IMR-90 (cell line): ENCODE measurements at regions not wholly inside any gene's neighbourhood (a gene's known extent, or its start where the extent isn't known, plus 50 kb on each side); places are given as distances from the start of the nearest gene placed in this dataset.

Experiments used
- BHLHE40 ChIP-seq: fragments of 150-350 bp; IDR thresholded peaks from 2 replicates; pipeline ENCODE4 v1.6.1; 2016; ENCODE audit warnings: mild to moderate bottlenecking, low read depth, low read length
- CEBPB ChIP-seq: IDR thresholded peaks from 2 replicates; pipeline ENCODE4 v1.6.1; 2012; ENCODE audit warnings: low read depth, low read length, improper control_type of control experiment
- CHD1 ChIP-seq: IDR thresholded peaks from 2 replicates; pipeline ENCODE4 v1.6.1; 2012; ENCODE audit warnings: low read depth, low read length, improper control_type of control experiment
- FOS ChIP-seq: fragments of 150-350 bp; IDR thresholded peaks from 2 replicates; pipeline ENCODE4 v1.6.1; 2016; ENCODE audit warnings: low read depth, low read length
- MAFK ChIP-seq: IDR thresholded peaks from 2 replicates; pipeline ENCODE4 v1.6.1; 2012; ENCODE audit warnings: low read depth, low read length, improper control_type of control experiment
- MAZ ChIP-seq: IDR thresholded peaks from 2 replicates; pipeline ENCODE4 v1.6.1; 2012; ENCODE audit warnings: low read depth, mild to moderate bottlenecking, low read length, improper control_type of control experiment, moderate library complexity, borderline replicate concordance
- MXI1 ChIP-seq: IDR thresholded peaks from 2 replicates; pipeline ENCODE4 v1.6.1; 2012; ENCODE audit warnings: low read depth, mild to moderate bottlenecking, low read length, moderate library complexity, borderline replicate concordance
- NFE2L2 ChIP-seq: fragments of 150-350 bp; IDR thresholded peaks from 2 replicates; pipeline ENCODE4 v1.6.1; 2016; ENCODE audit warnings: low read depth, mild to moderate bottlenecking, low read length
- POLR2A ChIP-seq: IDR thresholded peaks from 2 replicates; pipeline ENCODE4 v1.6.1; 2012; ENCODE audit warnings: mild to moderate bottlenecking, low read depth, low read length
- RAD21 ChIP-seq: IDR thresholded peaks from 2 replicates; pipeline ENCODE4 v1.6.1; 2012; ENCODE audit warnings: low read length, improper control_type of control experiment
- TF ChIP-seq, protein P1 (sequence below): conservative IDR thresholded peaks from 2 replicates; pipeline ENCODE4 v1.5.1; 2012; ENCODE audit warnings: mild to moderate bottlenecking, low read depth, low read length, improper control_type of control experiment
- TF ChIP-seq, protein P2 (sequence below): fragments of 150-350 bp; IDR thresholded peaks from 2 replicates; pipeline ENCODE4 v1.6.1; 2017; ENCODE audit warnings: mild to moderate bottlenecking, antibody characterized with exemption, low read length, low read depth
- TF ChIP-seq, protein P3 (sequence below): fragments of 150-350 bp; IDR thresholded peaks from 2 replicates; pipeline ENCODE4 v1.6.1; 2016; ENCODE audit warnings: low read depth, mild to moderate bottlenecking, low read length, moderate library complexity, borderline replicate concordance

DNA sequence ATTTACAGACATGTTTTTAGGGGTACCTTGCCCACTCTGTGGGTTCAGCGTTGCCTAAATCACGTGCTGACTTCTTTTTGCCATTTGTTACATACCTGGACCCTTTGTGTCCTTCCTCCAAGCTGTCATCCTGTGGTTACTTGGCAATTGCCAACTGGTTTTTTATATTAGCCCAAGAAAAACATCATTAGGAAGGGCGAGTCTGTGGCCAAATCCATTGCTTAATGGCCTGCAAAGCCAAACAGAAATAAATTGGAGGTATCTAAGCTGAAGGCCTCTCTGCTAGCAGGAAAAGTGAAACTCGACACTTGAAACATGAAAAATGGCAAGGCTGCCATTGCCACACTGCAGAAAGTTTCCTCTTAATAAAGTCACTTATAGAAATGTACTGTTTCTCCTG is 190.4 kb downstream of the NUAK1 start:
- TF ChIP-seq, protein P1, sequence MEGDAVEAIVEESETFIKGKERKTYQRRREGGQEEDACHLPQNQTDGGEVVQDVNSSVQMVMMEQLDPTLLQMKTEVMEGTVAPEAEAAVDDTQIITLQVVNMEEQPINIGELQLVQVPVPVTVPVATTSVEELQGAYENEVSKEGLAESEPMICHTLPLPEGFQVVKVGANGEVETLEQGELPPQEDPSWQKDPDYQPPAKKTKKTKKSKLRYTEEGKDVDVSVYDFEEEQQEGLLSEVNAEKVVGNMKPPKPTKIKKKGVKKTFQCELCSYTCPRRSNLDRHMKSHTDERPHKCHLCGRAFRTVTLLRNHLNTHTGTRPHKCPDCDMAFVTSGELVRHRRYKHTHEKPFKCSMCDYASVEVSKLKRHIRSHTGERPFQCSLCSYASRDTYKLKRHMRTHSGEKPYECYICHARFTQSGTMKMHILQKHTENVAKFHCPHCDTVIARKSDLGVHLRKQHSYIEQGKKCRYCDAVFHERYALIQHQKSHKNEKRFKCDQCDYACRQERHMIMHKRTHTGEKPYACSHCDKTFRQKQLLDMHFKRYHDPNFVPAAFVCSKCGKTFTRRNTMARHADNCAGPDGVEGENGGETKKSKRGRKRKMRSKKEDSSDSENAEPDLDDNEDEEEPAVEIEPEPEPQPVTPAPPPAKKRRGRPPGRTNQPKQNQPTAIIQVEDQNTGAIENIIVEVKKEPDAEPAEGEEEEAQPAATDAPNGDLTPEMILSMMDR, result no peak
- TF ChIP-seq, protein P2, sequence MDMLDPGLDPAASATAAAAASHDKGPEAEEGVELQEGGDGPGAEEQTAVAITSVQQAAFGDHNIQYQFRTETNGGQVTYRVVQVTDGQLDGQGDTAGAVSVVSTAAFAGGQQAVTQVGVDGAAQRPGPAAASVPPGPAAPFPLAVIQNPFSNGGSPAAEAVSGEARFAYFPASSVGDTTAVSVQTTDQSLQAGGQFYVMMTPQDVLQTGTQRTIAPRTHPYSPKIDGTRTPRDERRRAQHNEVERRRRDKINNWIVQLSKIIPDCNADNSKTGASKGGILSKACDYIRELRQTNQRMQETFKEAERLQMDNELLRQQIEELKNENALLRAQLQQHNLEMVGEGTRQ, result no peak
- TF ChIP-seq CEBPB (no peak), POLR2A (no peak), RAD21 (no peak), MAZ (no peak), MXI1 (no peak), MAFK (no peak), CHD1 (no peak), FOS (no peak), BHLHE40 (no peak), NFE2L2 (no peak)
- TF ChIP-seq, protein P3, sequence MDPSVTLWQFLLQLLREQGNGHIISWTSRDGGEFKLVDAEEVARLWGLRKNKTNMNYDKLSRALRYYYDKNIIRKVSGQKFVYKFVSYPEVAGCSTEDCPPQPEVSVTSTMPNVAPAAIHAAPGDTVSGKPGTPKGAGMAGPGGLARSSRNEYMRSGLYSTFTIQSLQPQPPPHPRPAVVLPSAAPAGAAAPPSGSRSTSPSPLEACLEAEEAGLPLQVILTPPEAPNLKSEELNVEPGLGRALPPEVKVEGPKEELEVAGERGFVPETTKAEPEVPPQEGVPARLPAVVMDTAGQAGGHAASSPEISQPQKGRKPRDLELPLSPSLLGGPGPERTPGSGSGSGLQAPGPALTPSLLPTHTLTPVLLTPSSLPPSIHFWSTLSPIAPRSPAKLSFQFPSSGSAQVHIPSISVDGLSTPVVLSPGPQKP, result no peak
